DOHH2 (cell line): ENCODE measurements at regions not wholly inside any gene's neighbourhood (a gene's known extent, or its start where the extent isn't known, plus 50 kb on each side); places are given as distances from the start of the nearest gene placed in this dataset.

Experiments used
- H3F3A ChIP-seq: fragments of 200-600 bp; sonication (generic), shearing (Covaris generic); 2 replicates; pipeline ENCODE4 v1.6.0; 2016; ENCODE audit warnings: antibody characterized with exemption, mild to moderate bottlenecking; ENCODE audit not compliant: control insufficient read depth, insufficient read depth
- H3K27ac ChIP-seq: fragments of 200-600 bp; sonication (generic); 2 replicates; pipeline ENCODE4 v1.5.1; 2014; ENCODE audit warnings: low read depth, mild to moderate bottlenecking, low read length, moderate library complexity
- H3K27me3 ChIP-seq: fragments of 200-600 bp; sonication (generic); 2 replicates; pipeline ENCODE4 v1.6.1; 2014; ENCODE audit warnings: mild to moderate bottlenecking, low read length, mixed read lengths; ENCODE audit not compliant: control insufficient read depth
- H3K36me3 ChIP-seq: fragments of 200-600 bp; sonication (generic); 2 replicates; pipeline ENCODE4 v1.6.1; 2014; ENCODE audit warnings: mild to moderate bottlenecking, low read length, moderate library complexity, mixed read lengths; ENCODE audit not compliant: control insufficient read depth
- H3K4me1 ChIP-seq: fragments of 200-600 bp; sonication (generic); 2 replicates; pipeline ENCODE4 v1.6.1; 2014; ENCODE audit warnings: mild to moderate bottlenecking, low read length, mixed read lengths; ENCODE audit not compliant: control insufficient read depth
- H3K4me2 ChIP-seq: fragments of 200-600 bp; sonication (generic); 2 replicates; pipeline ENCODE4 v1.6.0; 2014; ENCODE audit warnings: mild to moderate bottlenecking, low read length, moderate library complexity
- H3K4me3 ChIP-seq: fragments of 200-600 bp; sonication (generic); 2 replicates; pipeline ENCODE4 v1.5.1; 2014; ENCODE audit warnings: mild to moderate bottlenecking, low read length, mixed read lengths
- H3K79me2 ChIP-seq: fragments of 200-600 bp; sonication (generic); 2 replicates; pipeline ENCODE4 v1.6.1; 2014; ENCODE audit warnings: mild to moderate bottlenecking, low read length, mixed read lengths; ENCODE audit not compliant: control insufficient read depth
- H3K9me2 ChIP-seq: fragments of 200-600 bp; sonication (generic); replicated peaks from 2 replicates; pipeline ENCODE4 v1.6.1; 2014; ENCODE audit warnings: mild to moderate bottlenecking, low read length, mixed read lengths; ENCODE audit not compliant: control insufficient read depth
- H3K9me3 ChIP-seq: fragments of 200-600 bp; sonication (generic); 2 replicates; pipeline ENCODE4 v1.6.1; 2014; ENCODE audit warnings: antibody characterized with exemption, low read length, mixed read lengths; ENCODE audit not compliant: control insufficient read depth, insufficient read depth
- H4K20me1 ChIP-seq: fragments of 200-600 bp; sonication (generic); 2 replicates; pipeline ENCODE4 v1.6.0; 2014; ENCODE audit warnings: low read depth, mild to moderate bottlenecking, antibody characterized with exemption, low read length, moderate library complexity; ENCODE audit not compliant: control insufficient read depth, insufficient read depth
- EZH2phosphoT487 ChIP-seq: fragments of 200-600 bp; sonication (generic); IDR thresholded peaks from 2 replicates; pipeline ENCODE4 v1.6.1; 2017; ENCODE audit warnings: borderline replicate concordance, mild to moderate bottlenecking, antibody characterized with exemption, low read length, moderate library complexity, mixed read lengths
- TF ChIP-seq, protein P1 (sequence below): fragments of 200-600 bp; sonication (generic); IDR thresholded peaks from one replicate; pipeline ENCODE4 v1.5.1; 2014; ENCODE audit warnings: antibody characterized with exemption, mild to moderate bottlenecking, low read depth, low read length; ENCODE audit not compliant: poor library complexity, severe bottlenecking

GRCh38 chr11:45453721-45454120 is 167.6 kb upstream of the SYT13 start:
- Histone ChIP-seq H3K4me1 (no peaks in the 10 kb centered on the region), H3K9me3 (no peaks in the 10 kb centered on the region), H4K20me1 (no peaks in the 10 kb centered on the region), H3K36me3 (no peaks in the 10 kb centered on the region), H3K9me2 (no peaks in the 10 kb centered on the region), H3K27me3 (no peaks in the 10 kb centered on the region), H3K79me2 (no peaks in the 10 kb centered on the region), H3K4me2 (no peak overlapping the region), H3F3A (no peaks in the 10 kb centered on the region), H3K27ac (no peak overlapping the region), H3K4me3 (no peak overlapping the region)
- TF ChIP-seq EZH2phosphoT487, result no peak
- TF ChIP-seq, protein P1, sequence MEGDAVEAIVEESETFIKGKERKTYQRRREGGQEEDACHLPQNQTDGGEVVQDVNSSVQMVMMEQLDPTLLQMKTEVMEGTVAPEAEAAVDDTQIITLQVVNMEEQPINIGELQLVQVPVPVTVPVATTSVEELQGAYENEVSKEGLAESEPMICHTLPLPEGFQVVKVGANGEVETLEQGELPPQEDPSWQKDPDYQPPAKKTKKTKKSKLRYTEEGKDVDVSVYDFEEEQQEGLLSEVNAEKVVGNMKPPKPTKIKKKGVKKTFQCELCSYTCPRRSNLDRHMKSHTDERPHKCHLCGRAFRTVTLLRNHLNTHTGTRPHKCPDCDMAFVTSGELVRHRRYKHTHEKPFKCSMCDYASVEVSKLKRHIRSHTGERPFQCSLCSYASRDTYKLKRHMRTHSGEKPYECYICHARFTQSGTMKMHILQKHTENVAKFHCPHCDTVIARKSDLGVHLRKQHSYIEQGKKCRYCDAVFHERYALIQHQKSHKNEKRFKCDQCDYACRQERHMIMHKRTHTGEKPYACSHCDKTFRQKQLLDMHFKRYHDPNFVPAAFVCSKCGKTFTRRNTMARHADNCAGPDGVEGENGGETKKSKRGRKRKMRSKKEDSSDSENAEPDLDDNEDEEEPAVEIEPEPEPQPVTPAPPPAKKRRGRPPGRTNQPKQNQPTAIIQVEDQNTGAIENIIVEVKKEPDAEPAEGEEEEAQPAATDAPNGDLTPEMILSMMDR, result no peak

GRCh38 chr11:45451766-45452440 is 165.8 kb upstream of the SYT13 start:
- no peaks in the 10 kb centered on the region for H3K9me2 ChIP-seq
- H3F3A ChIP-seq, result no peaks in the 10 kb centered on the region
- H3K36me3 ChIP-seq, result no peaks in the 10 kb centered on the region
- no peak overlapping the region for H3K4me2 ChIP-seq
- no peaks in the 10 kb centered on the region for H4K20me1 ChIP-seq
- no peaks in the 10 kb centered on the region for H3K79me2 ChIP-seq
- H3K4me3 ChIP-seq, result no peak overlapping the region
- H3K27ac ChIP-seq, result no peak overlapping the region
- TF ChIP-seq EZH2phosphoT487, result no peak
- TF ChIP-seq, protein P1, result no peak
- no peaks in the 10 kb centered on the region for H3K27me3 ChIP-seq
- H3K9me3 ChIP-seq, result no peaks in the 10 kb centered on the region
- H3K4me1 ChIP-seq, result no peaks in the 10 kb centered on the region

GRCh38 chr11:45450189-45450588 is 164.0 kb upstream of the SYT13 start:
- no peaks in the 10 kb centered on the region for H3K36me3 ChIP-seq
- no peaks in the 10 kb centered on the region for H3K9me3 ChIP-seq
- TF ChIP-seq EZH2phosphoT487, result no peak
- TF ChIP-seq, protein P1, result no peak
- H4K20me1 ChIP-seq, result no peaks in the 10 kb centered on the region
- no peaks in the 10 kb centered on the region for H3K9me2 ChIP-seq
- H3K27ac ChIP-seq, result no peak overlapping the region
- H3K79me2 ChIP-seq, result no peaks in the 10 kb centered on the region
- no peak overlapping the region for H3K4me3 ChIP-seq
- H3K4me2 ChIP-seq, result no peak overlapping the region
- H3K27me3 ChIP-seq, result no peaks in the 10 kb centered on the region
- no peaks in the 10 kb centered on the region for H3F3A ChIP-seq
- no peaks in the 10 kb centered on the region for H3K4me1 ChIP-seq
